Testis (tissue), 2 donors: ENCODE measurements at regions not wholly inside any gene's neighbourhood (a gene's known extent, or its start where the extent isn't known, plus 50 kb on each side); places are given as distances from the start of the nearest gene placed in this dataset.

Source experiments
- DNase-seq: peaks from one replicate; pipeline ENCODE4 v3.0.0-alpha.2; 2019
- H3K27ac ChIP-seq, 2 donors: fragments of 200-600 bp; sonication (generic); one replicate each; pipeline ENCODE4 v1.5.1; 2019
- H3K27me3 ChIP-seq: fragments of 200-600 bp; sonication (generic); one replicate; pipeline ENCODE4 v1.5.1; 2019
- H3K36me3 ChIP-seq: fragments of 200-600 bp; sonication (generic); one replicate; pipeline ENCODE4 v1.5.1; 2017; ENCODE audit warnings: low read depth; ENCODE audit errors: missing control alignments
- H3K4me1 ChIP-seq: fragments of 200-600 bp; sonication (generic); one replicate; pipeline ENCODE4 v1.5.1; 2019
- H3K4me3 ChIP-seq, 2 donors: fragments of 200-600 bp; sonication (generic); one replicate each; pipeline ENCODE4 v1.5.1; 2017 to 2019
- H3K9me3 ChIP-seq: fragments of 200-600 bp; sonication (generic); one replicate; pipeline ENCODE4 v1.5.1; 2017
- CTCF ChIP-seq, 3 experiments: fragments of 450-650 bp in 2 of 3; fragments of 200-600 bp in 1 of 3; sonication (generic) in 1 of 3; IDR thresholded peaks; one replicate each; pipeline ENCODE4 v1.5.1; 2016 to 2019; ENCODE audit warnings: antibody characterized with exemption in 3 of 3, mild to moderate bottlenecking in 2 of 3, moderate library complexity in 1 of 3
- POLR2A ChIP-seq: fragments of 450-650 bp; IDR thresholded peaks from one replicate; pipeline ENCODE4 v1.6.1; 2017; ENCODE audit warnings: antibody characterized with exemption, mild to moderate bottlenecking, moderate library complexity
- WGBS, 2 donors: methylation state at CpG; one replicate each; pipeline ENCODE4 v1.1.5; 2018; 5-methylcytosine and 5-hydroxymethylcytosine counted together
- intact Hi-C: fragments of 100-400 bp; cut with DNase I; formaldehyde crosslinking; loops from one replicate; pipeline ENCODE4 v1.15.1; 2023; ENCODE audit warnings: low total_unique reads

- Histone ChIP-seq H3K27ac (no peak overlapping the region), H3K9me3 (no peaks in the 10 kb centered on the region), H3K27me3 (no peaks in the 10 kb centered on the region), H3K4me1 (peaks cover 11% of the 10 kb centered on the region), H3K36me3 (no peaks in the 10 kb centered on the region), H3K4me3 (no peak overlapping the region)
- TF ChIP-seq CTCF (IDR thresholded peaks at IDR 0.05) (no peak), POLR2A (no peak)
- WGBS, 2 donors: 91 to 97% methylated on average over 5 of the region's 5 CpGs
- no peak for DNase-seq
- intact Hi-C loops: no loop called here
Observed at GRCh38 chr16:79843145-79843544, 242.6 kb upstream of the MAF start.

GRCh38 chr16:79842197-79842596, 241.7 kb upstream of the MAF start:
- DNase-seq: no peak
- WGBS, 2 donors: 91% methylated on average over 7 of the region's 7 CpGs
- Histone ChIP-seq H3K9me3 (no peaks in the 10 kb centered on the region), H3K27me3 (no peaks in the 10 kb centered on the region), H3K36me3 (no peaks in the 10 kb centered on the region), H3K4me3 (no peak overlapping the region), H3K27ac (no peak overlapping the region), H3K4me1 (peaks cover 11% of the 10 kb centered on the region)
- TF ChIP-seq POLR2A: no peak
- TF ChIP-seq CTCF (IDR thresholded peaks at IDR 0.05): no peak
- intact Hi-C loops: no loop called here

- 42 to 49% methylated on average over 8 to 14 of the region's 14 CpGs for WGBS, 2 donors
- H3K4me1 ChIP-seq: peaks cover 11% of the 10 kb centered on the region
- TF ChIP-seq POLR2A: no peak
- TF ChIP-seq CTCF (IDR thresholded peaks at IDR 0.05): no peak
- intact Hi-C loops: no loop called here
- no peaks in the 10 kb centered on the region for H3K9me3 ChIP-seq
- DNase-seq: peak; percentile 30
- no peaks in the 10 kb centered on the region for H3K27me3 ChIP-seq
- no peak overlapping the region for H3K4me3 ChIP-seq
- H3K36me3 ChIP-seq: no peaks in the 10 kb centered on the region
- H3K27ac ChIP-seq: no peak overlapping the region
Observed at GRCh38 chr16:79839466-79840341, 239.2 kb upstream of the MAF start.

GRCh38 chr16:79838496-79839259, 238.1 kb upstream of the MAF start:
- H3K9me3 ChIP-seq: no peaks in the 10 kb centered on the region
- TF ChIP-seq POLR2A (no peak), CTCF (IDR thresholded peaks at IDR 0.05) (no peak)
- H3K27ac ChIP-seq: no peak overlapping the region

More at GRCh38 chr16:79838496-79839259, 238.1 kb upstream of the MAF start:
- no peak overlapping the region for H3K4me3 ChIP-seq
- H3K36me3 ChIP-seq: no peaks in the 10 kb centered on the region
- intact Hi-C loops: no loop called here
- WGBS, 2 donors: 49 to 55% methylated on average over 19 of the region's 19 CpGs
- H3K4me1 ChIP-seq: peaks cover 11% of the 10 kb centered on the region
- H3K27me3 ChIP-seq: no peaks in the 10 kb centered on the region
- DNase-seq: no peak
